ENCODE measurements at regions not wholly inside any gene's neighbourhood (a gene's known extent, or its start where the extent isn't known, plus 50 kb on each side); places are given as distances from the start of the nearest gene placed in this dataset.

GRCh38 chr12:39161465-39162085 is 256.2 kb upstream of the CPNE8 start:
- H3K27ac ChIP-seq = no peak overlapping the region
- H3K9me3 ChIP-seq (ENCODE audit: insufficient read depth, low read depth) = no peaks in the 10 kb centered on the region
- H3K27me3 ChIP-seq (ENCODE audit: insufficient read depth, low read depth) = no peaks in the 10 kb centered on the region
- DNase-seq = no peak
- 0 out of 2 replicates have a peak overlapping the region, but pooled peaks have one; percentile 28 for H2AFZ ChIP-seq
- H3K36me3 ChIP-seq (ENCODE audit: low read depth) = no peaks in the 10 kb centered on the region
- H4K20me1 ChIP-seq (ENCODE audit: insufficient read depth) = no peaks in the 10 kb centered on the region
- H3F3A ChIP-seq (ENCODE audit: insufficient read depth, low read depth) = no peaks in the 10 kb centered on the region
- H3K4me2 ChIP-seq = no peak overlapping the region
- TF ChIP-seq EZH2 (IDR thresholded peaks at IDR 0.05; ENCODE audit: low read depth) = no peak
- TF ChIP-seq, protein P1, sequence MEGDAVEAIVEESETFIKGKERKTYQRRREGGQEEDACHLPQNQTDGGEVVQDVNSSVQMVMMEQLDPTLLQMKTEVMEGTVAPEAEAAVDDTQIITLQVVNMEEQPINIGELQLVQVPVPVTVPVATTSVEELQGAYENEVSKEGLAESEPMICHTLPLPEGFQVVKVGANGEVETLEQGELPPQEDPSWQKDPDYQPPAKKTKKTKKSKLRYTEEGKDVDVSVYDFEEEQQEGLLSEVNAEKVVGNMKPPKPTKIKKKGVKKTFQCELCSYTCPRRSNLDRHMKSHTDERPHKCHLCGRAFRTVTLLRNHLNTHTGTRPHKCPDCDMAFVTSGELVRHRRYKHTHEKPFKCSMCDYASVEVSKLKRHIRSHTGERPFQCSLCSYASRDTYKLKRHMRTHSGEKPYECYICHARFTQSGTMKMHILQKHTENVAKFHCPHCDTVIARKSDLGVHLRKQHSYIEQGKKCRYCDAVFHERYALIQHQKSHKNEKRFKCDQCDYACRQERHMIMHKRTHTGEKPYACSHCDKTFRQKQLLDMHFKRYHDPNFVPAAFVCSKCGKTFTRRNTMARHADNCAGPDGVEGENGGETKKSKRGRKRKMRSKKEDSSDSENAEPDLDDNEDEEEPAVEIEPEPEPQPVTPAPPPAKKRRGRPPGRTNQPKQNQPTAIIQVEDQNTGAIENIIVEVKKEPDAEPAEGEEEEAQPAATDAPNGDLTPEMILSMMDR (conservative IDR thresholded peaks at IDR 0.05) = no peak
- intact Hi-C loops (cut with micrococcal nuclease; ENCODE audit: unreplicated experiment) = no loop called here
- ChIA-PET POLR2A (ENCODE audit: unreplicated experiment) (no interaction called here), CTCF (no interaction called here)
- H3K9me2 ChIP-seq (ENCODE audit: insufficient read depth) = no peaks in the 10 kb centered on the region
- no peak overlapping the region for H3K4me3 ChIP-seq
- H3K79me2 ChIP-seq (ENCODE audit: low read depth) = no peaks in the 10 kb centered on the region
- H3K4me1 ChIP-seq (replicated peaks; ENCODE audit: insufficient read depth) = no peaks in the 10 kb centered on the region
- BruUV-seq (replicated peaks) = no TSS peak

DNA sequence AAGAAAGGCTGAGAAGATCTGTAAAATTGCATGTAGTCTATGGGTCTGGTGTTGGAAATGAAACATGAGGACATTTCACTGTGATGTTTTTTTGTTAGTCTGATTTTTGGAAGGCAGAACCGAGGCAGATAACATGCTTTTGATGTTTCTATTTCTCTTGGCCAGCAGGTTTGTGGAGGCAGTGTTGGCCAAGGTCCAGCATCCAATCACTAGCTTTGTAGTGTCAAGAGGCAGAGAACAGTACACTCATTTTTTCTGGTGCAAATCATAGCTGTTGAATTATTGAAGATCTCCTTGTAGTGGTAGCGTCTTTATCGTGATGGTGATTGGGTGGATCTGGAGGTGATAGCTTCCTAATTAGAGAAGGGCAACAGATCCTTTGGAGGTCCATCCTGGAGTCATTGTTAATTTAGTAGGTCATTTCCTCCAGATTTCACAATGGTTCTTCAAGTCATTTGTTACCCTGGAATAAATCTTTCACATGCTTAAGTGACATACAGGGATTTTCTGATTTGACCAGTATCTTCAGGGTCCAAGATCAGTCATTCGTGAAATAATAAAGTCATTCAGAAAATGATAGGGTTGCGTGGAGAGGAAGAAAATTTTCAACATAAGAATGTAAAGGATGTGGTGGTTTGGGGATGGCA is 252.4 kb upstream of the CPNE8 start:
- DNase-seq = no peak
- Histone ChIP-seq H3K4me3 (no peak overlapping the region), H4K20me1 (ENCODE audit: insufficient read depth) (no peaks in the 10 kb centered on the region), H3K4me1 (replicated peaks; ENCODE audit: insufficient read depth) (no peaks in the 10 kb centered on the region), H2AFZ (no peak overlapping the region), H3K9me2 (ENCODE audit: insufficient read depth) (no peaks in the 10 kb centered on the region), H3K79me2 (ENCODE audit: low read depth) (no peaks in the 10 kb centered on the region), H3F3A (ENCODE audit: insufficient read depth, low read depth) (no peaks in the 10 kb centered on the region), H3K9me3 (ENCODE audit: insufficient read depth, low read depth) (no peaks in the 10 kb centered on the region), H3K27me3 (ENCODE audit: insufficient read depth, low read depth) (no peaks in the 10 kb centered on the region), H3K36me3 (ENCODE audit: low read depth) (no peaks in the 10 kb centered on the region), H3K27ac (no peak overlapping the region), H3K4me2 (no peak overlapping the region)
- ChIA-PET POLR2A (ENCODE audit: unreplicated experiment) (interaction anchor here (0.6 kb wide), 1 partner anchor 116 kb away, joined by 4 read pairs; no protein-coding TSS in a partner anchor), CTCF (no interaction called here)
- no TSS peak for BruUV-seq (replicated peaks)
- TF ChIP-seq, protein P1 (conservative IDR thresholded peaks at IDR 0.05) = no peak
- intact Hi-C loops (cut with micrococcal nuclease; ENCODE audit: unreplicated experiment) = no loop called here

DNA sequence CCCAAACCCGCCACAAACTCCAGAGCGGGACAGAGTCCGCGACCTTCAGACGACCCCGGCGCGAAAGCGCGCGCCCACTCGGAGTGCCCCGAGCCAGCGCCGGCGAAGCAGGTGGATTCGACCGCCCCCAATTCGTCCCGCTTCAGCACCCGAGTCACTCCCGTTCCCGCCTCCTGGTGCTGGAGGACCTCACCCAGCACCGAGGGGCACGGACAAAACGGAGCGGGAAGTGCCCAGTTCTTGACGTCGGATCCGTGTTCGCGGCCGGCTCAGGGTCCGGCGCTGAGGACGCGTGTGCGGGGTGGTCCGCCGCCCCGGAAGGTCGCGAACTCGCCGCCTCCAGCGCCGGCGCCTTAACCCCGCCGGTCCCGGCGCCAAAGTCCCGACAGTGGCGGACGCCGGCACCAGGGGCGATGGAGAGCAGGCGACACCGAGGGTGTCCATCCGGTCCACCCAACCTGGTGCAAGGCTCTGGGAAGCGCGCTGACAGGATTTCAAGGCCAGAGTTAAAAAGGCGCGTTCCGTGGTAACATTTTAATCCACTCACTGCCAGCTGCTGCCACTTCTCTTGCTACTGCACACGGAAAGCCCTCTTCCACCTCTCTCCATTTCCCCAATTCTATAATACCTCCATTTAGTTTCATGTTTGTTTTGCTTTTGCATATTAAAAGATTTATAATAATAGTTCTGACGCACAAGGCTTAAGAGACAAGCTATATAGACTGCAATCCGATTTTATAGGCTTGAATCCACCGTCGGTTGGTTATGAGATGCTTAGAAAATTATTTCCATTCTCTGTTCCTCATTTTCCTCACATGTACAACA is 240.0 kb upstream of the CPNE8 start:
- peaks cover 4% of the 10 kb centered on the region; the same call in 1 of the 2 replicates for H3K4me1 ChIP-seq (replicated peaks; ENCODE audit: insufficient read depth)
- peak in 1 of 2 experiments; percentile 76 for DNase-seq
- ChIA-PET POLR2A (ENCODE audit: unreplicated experiment) (no interaction called here), CTCF (no interaction called here)
- H4K20me1 ChIP-seq (ENCODE audit: insufficient read depth) = no peaks in the 10 kb centered on the region
- H3K9me2 ChIP-seq (ENCODE audit: insufficient read depth) = no peaks in the 10 kb centered on the region
- intact Hi-C loops (cut with micrococcal nuclease; ENCODE audit: unreplicated experiment) = loop anchor here (5.0 kb wide), 1 partner anchor 127 kb away; no protein-coding TSS in a partner anchor
- no peaks in the 10 kb centered on the region for H3K79me2 ChIP-seq (ENCODE audit: low read depth)
- H3K27me3 ChIP-seq (ENCODE audit: insufficient read depth, low read depth) = no peaks in the 10 kb centered on the region
- peak overlapping the region; percentile 70 for H3K4me3 ChIP-seq
- TF ChIP-seq, protein P1 (conservative IDR thresholded peaks at IDR 0.05) = peak; percentile 89
- no peak for TF ChIP-seq EZH2 (IDR thresholded peaks at IDR 0.05; ENCODE audit: low read depth)
- no TSS peak for BruUV-seq (replicated peaks)
- H3K9me3 ChIP-seq (ENCODE audit: insufficient read depth, low read depth) = no peaks in the 10 kb centered on the region
- no peaks in the 10 kb centered on the region for H3F3A ChIP-seq (ENCODE audit: insufficient read depth, low read depth)
- no peak overlapping the region for H3K27ac ChIP-seq
- H2AFZ ChIP-seq = peak overlapping the region; percentile 88
- no peaks in the 10 kb centered on the region for H3K36me3 ChIP-seq (ENCODE audit: low read depth)
- H3K4me2 ChIP-seq = peak overlapping the region; percentile 92
